K562 (cell line): ENCODE measurements at regions not wholly inside any gene's neighbourhood (a gene's known extent, or its start where the extent isn't known, plus 50 kb on each side); places are given as distances from the start of the nearest gene placed in this dataset.

Experiments used
- ARID2 ChIP-seq: fragments of 450-650 bp; IDR thresholded peaks from 2 replicates; pipeline ENCODE4 v1.6.1; 2017; ENCODE audit warnings: antibody characterized with exemption, mild to moderate bottlenecking
- ATF7 ChIP-seq: fragments of 450-650 bp; IDR thresholded peaks from 2 replicates; pipeline ENCODE4 v1.7.1; 2014; ENCODE audit warnings: mild to moderate bottlenecking, moderate library complexity
- BCL6 ChIP-seq: fragments of 250-450 bp; sonication (Bioruptor Pico); IDR thresholded peaks from 2 replicates; pipeline ENCODE4 v1.4.0; 2020
- ID3 ChIP-seq, 2 experiments: fragments of 250-450 bp in 1 of 2; fragments of 450-650 bp in 1 of 2; sonication (Bioruptor Pico) in 1 of 2; IDR thresholded peaks; 2 replicates each; pipeline versions ENCODE4 v1.6.1 to v1.8.0; 2016 to 2021; ENCODE audit warnings: mild to moderate bottlenecking in 2 of 2, moderate library complexity in 2 of 2, missing compliant biosample characterization in 1 of 2, missing genetic modification characterization in 1 of 2
- KDM1A ChIP-seq, 2 experiments: fragments of 450-650 bp; IDR thresholded peaks; 2 replicates each; pipeline ENCODE4 v1.6.1; 2016; ENCODE audit warnings: mild to moderate bottlenecking in 2 of 2
- NEUROD1 ChIP-seq: fragments of 150-350 bp; IDR thresholded peaks from 2 replicates; pipeline ENCODE4 v1.6.1; 2014; ENCODE audit warnings: borderline replicate concordance, low read length, low read depth; ENCODE audit not compliant: partially characterized antibody
- NKRF ChIP-seq: fragments of 450-650 bp; IDR thresholded peaks from 2 replicates; pipeline ENCODE4 v1.6.1; 2016; ENCODE audit warnings: borderline replicate concordance
- RHOXF2B ChIP-seq: fragments of 250-450 bp; sonication (Bioruptor Pico); conservative IDR thresholded peaks from 2 replicates; pipeline ENCODE4 v1.5.1; 2021
- SMAD3 ChIP-seq: fragments of 450-650 bp; formaldehyde crosslinking; conservative IDR thresholded peaks from 2 replicates; pipeline ENCODE4 v1.4.0; 2020; ENCODE audit warnings: mild to moderate bottlenecking
- SREBF2 ChIP-seq: sonication (generic); formaldehyde crosslinking; IDR thresholded peaks from 2 replicates; pipeline ENCODE4 v1.4.0; 2020; ENCODE audit warnings: mild to moderate bottlenecking, missing genetic modification reagents
- STAT5A ChIP-seq: IDR thresholded peaks from 2 replicates; pipeline ENCODE4 v1.6.1; 2012; ENCODE audit warnings: low read length, inconsistent platforms, borderline replicate concordance
- TEAD2 ChIP-seq: fragments of 450-650 bp; IDR thresholded peaks from 2 replicates; pipeline ENCODE4 v1.6.1; 2016; ENCODE audit warnings: missing genetic modification characterization, control low read depth, missing compliant biosample characterization
- YY1 ChIP-seq, 3 experiments: IDR thresholded peaks; 2 replicates each; pipeline ENCODE4 v1.6.1; 2011; ENCODE audit warnings: low read length in 2 of 3, mild to moderate bottlenecking in 2 of 3, moderate library complexity in 2 of 3, borderline replicate concordance in 1 of 3, control low read depth in 1 of 3, low read depth in 1 of 3; ENCODE audit not compliant: insufficient read depth in 3 of 3, insufficient replicate concordance in 2 of 3, control insufficient read depth in 1 of 3, insufficient read length in 1 of 3; ENCODE audit errors: extremely low read depth in 1 of 3
- ZNF347 ChIP-seq: fragments of 450-650 bp; formaldehyde crosslinking; IDR thresholded peaks from 2 replicates; pipeline ENCODE4 v1.4.0; 2020; ENCODE audit warnings: low read depth, mild to moderate bottlenecking, moderate library complexity
- ZNF41 ChIP-seq: fragments of 250-450 bp; sonication (Bioruptor Pico); conservative IDR thresholded peaks from 2 replicates; pipeline ENCODE4 v1.4.0; 2020; ENCODE audit warnings: mild to moderate bottlenecking
- ZNF551 ChIP-seq: fragments of 250-450 bp; sonication (Bioruptor Pico); IDR thresholded peaks from 2 replicates; pipeline ENCODE4 v1.5.0; 2021; ENCODE audit warnings: mild to moderate bottlenecking, moderate library complexity
- ZNF589 ChIP-seq: fragments of 200-800 bp; sonication (Bioruptor generic); IDR thresholded peaks from 2 replicates; pipeline ENCODE4 v1.6.1; 2016; ENCODE audit warnings: low read depth, missing genetic modification characterization, missing compliant biosample characterization
- ZNF75A ChIP-seq: fragments of 450-650 bp; formaldehyde crosslinking; IDR thresholded peaks from 2 replicates; pipeline ENCODE4 v1.4.0; 2020; ENCODE audit warnings: mild to moderate bottlenecking
- ZNF76 ChIP-seq: fragments of 250-450 bp; sonication (Bioruptor Pico); IDR thresholded peaks from 2 replicates; pipeline ENCODE4 v1.4.0; 2020; ENCODE audit warnings: mild to moderate bottlenecking, moderate library complexity, borderline replicate concordance
- TF ChIP-seq, protein P1 (sequence below): fragments of 250-450 bp; sonication (Bioruptor Pico); IDR thresholded peaks from 2 replicates; pipeline ENCODE4 v1.4.0; 2020; ENCODE audit warnings: mild to moderate bottlenecking
- TF ChIP-seq, protein P2 (sequence below): sonication (generic); formaldehyde crosslinking; IDR thresholded peaks from 2 replicates; pipeline ENCODE4 v1.8.0; 2022; ENCODE audit warnings: mild to moderate bottlenecking, low read depth, missing genetic modification reagents

GRCh38 chr11:69981119-69981784, 96.9 kb upstream of the ANO1 start (continued):
- TF ChIP-seq NKRF (0 out of 2 replicates have a peak, but pooled peaks have one; percentile 38), ID3 (CRISPR knock-in tag; IDR thresholded peaks at IDR 0.05) (no peak), ID3 (tag; IDR thresholded peaks at IDR 0.05) (peak; percentile 49; the same call in 1 of the 2 replicates), KDM1A (IDR thresholded peaks at IDR 0.05) (peak; percentile 90 to 96), TEAD2 (tag) (no peak), ZNF75A (CRISPR knock-in tag) (no peak), ZNF589 (CRISPR knock-in tag) (0 out of 2 replicates have a peak, but pooled peaks have one; percentile 37), NEUROD1 (peak; percentile 74), ZNF76 (CRISPR knock-in tag) (no peak), YY1 (IDR thresholded peaks at IDR 0.05; ENCODE audit: borderline replicate concordance in 1 of 3, control insufficient read depth in 1 of 3, extremely low read depth in 1 of 3, insufficient read depth in 3 of 3, insufficient read length in 1 of 3, insufficient replicate concordance in 2 of 3, low read depth in 1 of 3, low read length in 2 of 3) (peak in 1 of 3 experiments; percentile 27), STAT5A (peak; percentile 76), ZNF551 (CRISPR knock-in tag) (no peak), ZNF41 (CRISPR knock-in tag) (no peak), ARID2 (no peak), ATF7 (no peak), ZNF347 (no peak), SREBF2 (CRISPR knock-in tag) (no peak), BCL6 (CRISPR knock-in tag) (no peak), RHOXF2B (CRISPR knock-in tag) (no peak), SMAD3 (no peak)
- TF ChIP-seq, protein P1, sequence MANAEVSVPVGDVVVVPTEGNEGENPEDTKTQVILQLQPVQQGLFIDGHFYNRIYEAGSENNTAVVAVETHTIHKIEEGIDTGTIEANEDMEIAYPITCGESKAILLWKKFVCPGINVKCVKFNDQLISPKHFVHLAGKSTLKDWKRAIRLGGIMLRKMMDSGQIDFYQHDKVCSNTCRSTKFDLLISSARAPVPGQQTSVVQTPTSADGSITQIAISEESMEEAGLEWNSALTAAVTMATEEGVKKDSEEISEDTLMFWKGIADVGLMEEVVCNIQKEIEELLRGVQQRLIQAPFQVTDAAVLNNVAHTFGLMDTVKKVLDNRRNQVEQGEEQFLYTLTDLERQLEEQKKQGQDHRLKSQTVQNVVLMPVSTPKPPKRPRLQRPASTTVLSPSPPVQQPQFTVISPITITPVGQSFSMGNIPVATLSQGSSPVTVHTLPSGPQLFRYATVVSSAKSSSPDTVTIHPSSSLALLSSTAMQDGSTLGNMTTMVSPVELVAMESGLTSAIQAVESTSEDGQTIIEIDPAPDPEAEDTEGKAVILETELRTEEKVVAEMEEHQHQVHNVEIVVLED = no peak
- TF ChIP-seq, protein P2, sequence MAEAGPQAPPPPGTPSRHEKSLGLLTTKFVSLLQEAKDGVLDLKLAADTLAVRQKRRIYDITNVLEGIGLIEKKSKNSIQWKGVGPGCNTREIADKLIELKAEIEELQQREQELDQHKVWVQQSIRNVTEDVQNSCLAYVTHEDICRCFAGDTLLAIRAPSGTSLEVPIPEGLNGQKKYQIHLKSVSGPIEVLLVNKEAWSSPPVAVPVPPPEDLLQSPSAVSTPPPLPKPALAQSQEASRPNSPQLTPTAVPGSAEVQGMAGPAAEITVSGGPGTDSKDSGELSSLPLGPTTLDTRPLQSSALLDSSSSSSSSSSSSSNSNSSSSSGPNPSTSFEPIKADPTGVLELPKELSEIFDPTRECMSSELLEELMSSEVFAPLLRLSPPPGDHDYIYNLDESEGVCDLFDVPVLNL = no peak
